ENCODE measurements at regions not wholly inside any gene's neighbourhood (a gene's known extent, or its start where the extent isn't known, plus 50 kb on each side); places are given as distances from the start of the nearest gene placed in this dataset.

DNA sequence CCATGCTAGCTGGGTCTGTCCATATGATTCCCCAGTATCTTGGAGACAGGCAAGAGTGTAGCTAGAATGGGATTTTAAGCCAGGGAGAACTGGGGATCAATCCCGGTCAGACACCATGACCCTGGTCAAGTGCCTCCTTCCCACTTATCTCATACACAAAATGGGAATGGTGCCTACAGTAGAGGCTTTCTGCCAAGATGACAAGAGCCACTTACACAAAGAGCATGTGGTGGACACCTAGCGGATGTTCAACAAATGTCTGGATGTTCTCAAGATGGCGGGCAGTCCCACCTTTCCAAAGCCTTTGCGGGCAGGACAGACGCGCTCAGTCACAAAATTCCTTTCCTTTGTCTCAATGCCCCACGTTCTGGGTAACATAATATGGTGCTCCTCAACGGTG is 57.3 kb downstream of the MAF start:
- TF ChIP-seq, protein P1, sequence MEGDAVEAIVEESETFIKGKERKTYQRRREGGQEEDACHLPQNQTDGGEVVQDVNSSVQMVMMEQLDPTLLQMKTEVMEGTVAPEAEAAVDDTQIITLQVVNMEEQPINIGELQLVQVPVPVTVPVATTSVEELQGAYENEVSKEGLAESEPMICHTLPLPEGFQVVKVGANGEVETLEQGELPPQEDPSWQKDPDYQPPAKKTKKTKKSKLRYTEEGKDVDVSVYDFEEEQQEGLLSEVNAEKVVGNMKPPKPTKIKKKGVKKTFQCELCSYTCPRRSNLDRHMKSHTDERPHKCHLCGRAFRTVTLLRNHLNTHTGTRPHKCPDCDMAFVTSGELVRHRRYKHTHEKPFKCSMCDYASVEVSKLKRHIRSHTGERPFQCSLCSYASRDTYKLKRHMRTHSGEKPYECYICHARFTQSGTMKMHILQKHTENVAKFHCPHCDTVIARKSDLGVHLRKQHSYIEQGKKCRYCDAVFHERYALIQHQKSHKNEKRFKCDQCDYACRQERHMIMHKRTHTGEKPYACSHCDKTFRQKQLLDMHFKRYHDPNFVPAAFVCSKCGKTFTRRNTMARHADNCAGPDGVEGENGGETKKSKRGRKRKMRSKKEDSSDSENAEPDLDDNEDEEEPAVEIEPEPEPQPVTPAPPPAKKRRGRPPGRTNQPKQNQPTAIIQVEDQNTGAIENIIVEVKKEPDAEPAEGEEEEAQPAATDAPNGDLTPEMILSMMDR (IDR thresholded peaks at IDR 0.05; ENCODE audit: control extremely low read depth, extremely low read depth, low read depth, missing control alignments) = no peak
- POLR2A ChIA-PET = no interaction called here
- CTCF ChIA-PET = no interaction called here
- no peak for DNase-seq (ENCODE audit: extremely low spot score)

DNA sequence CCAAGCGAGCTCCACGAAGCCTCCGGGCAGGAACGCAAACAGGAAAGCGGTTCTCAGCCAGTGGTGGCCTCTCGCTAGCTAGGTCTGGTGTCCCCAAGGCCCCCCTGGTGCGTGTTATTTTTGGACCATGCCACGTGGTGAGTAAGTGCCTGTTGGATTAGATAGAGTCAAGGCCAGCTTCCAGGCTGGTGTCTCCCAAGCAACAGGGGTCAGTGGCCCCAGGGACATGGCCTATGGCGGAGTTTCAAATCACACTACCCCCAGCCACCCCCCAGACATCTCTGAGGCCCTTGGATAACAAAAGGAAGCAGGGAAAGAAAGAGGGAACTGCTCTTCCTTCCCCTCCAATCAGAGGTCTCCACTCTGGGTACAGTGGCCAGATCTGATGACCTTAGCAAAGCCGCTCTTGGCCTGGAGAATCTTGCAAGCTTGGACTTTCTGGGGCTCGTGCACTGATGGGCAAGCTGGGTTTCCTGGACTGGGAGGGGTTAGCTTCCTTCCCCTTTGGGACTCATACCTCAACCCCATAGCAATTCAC is 58.2 kb downstream of the MAF start:
- CTCF ChIA-PET = interaction anchor here (0.6 kb wide), 1 partner anchor 21 kb away, joined by 3 read pairs; no protein-coding TSS in a partner anchor
- TF ChIP-seq, protein P1 (IDR thresholded peaks at IDR 0.05; ENCODE audit: control extremely low read depth, extremely low read depth, low read depth, missing control alignments) = no peak
- POLR2A ChIA-PET = no interaction called here
- no peak for DNase-seq (ENCODE audit: extremely low spot score)

DNA sequence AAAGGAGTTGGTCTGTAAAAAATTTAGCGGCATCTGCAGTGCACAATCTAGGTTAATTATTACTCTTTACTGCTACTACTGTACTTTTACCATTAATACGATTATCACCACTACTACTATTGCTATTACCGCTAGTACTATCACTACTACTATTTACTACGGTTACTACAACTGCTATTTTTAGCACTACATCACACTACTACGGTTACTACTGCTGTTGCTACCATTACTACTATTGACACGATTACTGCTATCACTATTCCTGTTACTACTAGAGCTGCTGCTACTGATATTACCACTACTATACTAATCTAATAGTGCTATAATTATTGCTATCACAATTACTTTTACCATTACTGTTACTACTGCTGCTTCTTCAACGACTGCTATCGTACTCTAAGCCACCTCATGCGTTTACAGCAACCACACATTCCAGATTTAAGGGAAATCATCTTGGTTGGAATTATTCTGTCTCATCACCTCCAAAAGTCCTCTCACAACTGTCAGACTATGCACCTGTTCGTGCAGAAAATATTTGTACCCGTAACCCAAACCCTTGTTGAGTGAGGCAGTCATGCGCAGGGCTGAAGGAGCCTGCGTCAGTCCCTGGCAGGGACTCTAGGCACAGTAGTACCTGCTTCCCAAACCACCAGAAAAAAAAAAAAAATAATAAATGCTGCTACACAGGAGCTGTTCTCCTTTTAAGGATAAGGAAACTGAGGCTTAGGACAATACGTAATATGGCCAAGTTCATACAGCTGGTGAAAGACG is 59.5 kb downstream of the MAF start:
- ChIA-PET POLR2A (no interaction called here), CTCF (interaction anchor here (1.0 to 1.3 kb wide), 3 partner anchors 8 to 18 kb away, joined by 3 read pairs; no protein-coding TSS in a partner anchor)
- TF ChIP-seq, protein P1 (IDR thresholded peaks at IDR 0.05; ENCODE audit: control extremely low read depth, extremely low read depth, low read depth, missing control alignments) = no peak
- DNase-seq (ENCODE audit: extremely low spot score) = no peak

DNA sequence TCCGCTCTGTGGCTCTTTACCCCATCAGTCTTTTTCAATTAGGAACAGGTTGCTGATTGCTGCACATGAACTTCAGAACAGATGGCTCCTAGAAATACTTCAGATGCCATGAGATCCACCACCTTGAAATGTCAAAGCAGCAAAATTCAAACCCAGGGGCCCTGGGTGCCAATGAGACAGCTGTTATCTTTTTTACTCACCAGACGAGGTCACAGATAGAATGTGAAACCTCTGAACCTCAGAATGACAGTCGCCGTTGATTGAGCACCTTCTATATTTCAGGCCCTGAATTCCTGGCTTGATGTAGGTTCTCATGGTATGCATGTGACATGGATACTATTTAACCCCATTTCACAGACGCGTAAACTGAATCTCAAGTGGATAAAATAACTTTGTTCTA is 63.0 kb downstream of the MAF start:
- POLR2A ChIA-PET = no interaction called here
- TF ChIP-seq, protein P1 (IDR thresholded peaks at IDR 0.05; ENCODE audit: control extremely low read depth, extremely low read depth, low read depth, missing control alignments) = no peak
- no peak for DNase-seq (ENCODE audit: extremely low spot score)

DNA sequence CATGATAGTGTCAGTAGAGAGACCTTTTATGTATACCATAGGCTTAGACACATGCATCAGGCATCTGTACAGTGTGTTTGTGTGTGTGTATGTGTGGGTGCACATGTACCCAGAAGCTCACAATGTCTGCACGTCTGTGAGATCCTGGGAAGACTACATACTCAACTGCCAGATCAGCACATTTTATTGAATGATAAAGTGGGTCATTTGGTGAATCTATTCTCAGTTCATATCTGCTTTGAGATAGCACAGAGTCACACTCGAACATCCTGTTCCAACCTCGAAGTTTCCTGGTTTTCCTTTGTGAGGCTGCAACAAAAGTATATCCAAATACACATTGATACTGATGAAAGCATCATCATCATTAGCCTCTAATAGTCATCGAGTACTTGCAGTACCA is 63.6 kb downstream of the MAF start:
- DNase-seq (ENCODE audit: extremely low spot score) = no peak
- CTCF ChIA-PET = interaction anchor here (0.7 to 1.5 kb wide), 2 partner anchors 10 to 40 kb away, joined by 3 read pairs; no protein-coding TSS in a partner anchor
- POLR2A ChIA-PET = no interaction called here
- TF ChIP-seq, protein P1 (IDR thresholded peaks at IDR 0.05; ENCODE audit: control extremely low read depth, extremely low read depth, low read depth, missing control alignments) = no peak

More for the DNA sequence above, 63.0 kb downstream of the MAF start:
- CTCF ChIA-PET = interaction anchor here (0.7 to 1.5 kb wide), 2 partner anchors 11 to 41 kb away, joined by 3 read pairs; no protein-coding TSS in a partner anchor

DNA sequence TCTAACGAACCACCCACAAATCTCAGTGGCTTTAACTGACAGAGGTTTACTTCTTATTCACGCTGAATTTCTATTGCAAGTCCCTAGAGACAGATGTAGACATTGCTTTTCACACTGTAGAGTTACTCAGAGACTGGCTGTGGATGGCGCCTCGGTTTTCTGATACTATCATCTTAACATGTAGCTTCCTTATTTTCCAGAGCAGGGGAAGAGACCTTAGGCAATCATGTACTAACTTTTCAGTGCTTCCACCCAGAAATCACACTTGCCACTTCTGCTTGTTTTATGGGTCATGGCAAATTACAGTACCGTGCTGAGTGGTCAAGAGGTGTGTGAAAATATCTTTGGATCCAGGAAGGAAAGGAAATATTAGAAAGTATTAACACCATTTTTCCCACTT is 65.4 kb downstream of the MAF start:
- POLR2A ChIA-PET = no interaction called here
- CTCF ChIA-PET = no interaction called here
- no peak for DNase-seq (ENCODE audit: extremely low spot score)
- TF ChIP-seq, protein P1 (IDR thresholded peaks at IDR 0.05; ENCODE audit: control extremely low read depth, extremely low read depth, low read depth, missing control alignments) = no peak
